Neuronal stem cell (in vitro differentiated cells): ENCODE measurements at regions not wholly inside any gene's neighbourhood (a gene's known extent, or its start where the extent isn't known, plus 50 kb on each side); places are given as distances from the start of the nearest gene placed in this dataset. TPM values are rescaled to one million over a fixed set of nuclear protein-coding genes. Genes with fewer than 3 reads are reported as not detected.

ENCODE experiments used
- small RNA-seq: library from polyadenylated mRNA; stranded (forward); fragments of <200 nt; extraction: miRNeasy Mini kit (QIAGEN cat#:217004); gene quantifications from one replicate; pipeline ENCODE3, GENCODE V24; 2013; ENCODE audit not compliant: insufficient read depth

Small RNAs in the stretch of these regions (small RNA-seq; reads per million reads assigned to genes)
- not detected for gene AL161713.1
- not detected for gene AL163642.1
- not detected for gene RF00017
- not detected for gene RNU6-976P
- gene RNU6ATAC28P: not detected
- not detected for gene RNU7-51P
